Bronchial epithelial cell (primary cell): ENCODE measurements at regions not wholly inside any gene's neighbourhood (a gene's known extent, or its start where the extent isn't known, plus 50 kb on each side); places are given as distances from the start of the nearest gene placed in this dataset.

Experiments used
- DNase-seq: peaks from one replicate; pipeline ENCODE4 v3.0.0-alpha.2; 2010; ENCODE audit warnings: low read depth
- FAIRE-seq: peaks from 2 replicates; lab custom pipeline; 2011; peaks lifted over from hg19 to GRCh38; lab: Jason Lieb, UNC
- H3K27me3 ChIP-seq: 2 replicates; pipeline ENCODE4 v1.5.1; 2011; ENCODE audit warnings: low read length; ENCODE audit not compliant: control insufficient read depth, insufficient read depth
- H3K36me3 ChIP-seq: 2 replicates; pipeline ENCODE4 v1.5.1; 2011; ENCODE audit warnings: low read length; ENCODE audit not compliant: control insufficient read depth, insufficient read depth
- H3K4me3 ChIP-seq: 2 replicates; pipeline ENCODE4 v1.5.1; 2011; ENCODE audit warnings: mild to moderate bottlenecking, low read depth, low read length, control low read depth
- CTCF ChIP-seq: IDR thresholded peaks from 2 replicates; pipeline ENCODE4 v1.5.1; 2011; ENCODE audit warnings: mild to moderate bottlenecking, moderate library complexity, low read length, control low read depth, inconsistent platforms; ENCODE audit not compliant: insufficient read depth, severe bottlenecking

GRCh38 chr7:79790656-79791262, 337.3 kb upstream of the MAGI2 start:
- no peak for FAIRE-seq
- no peak for TF ChIP-seq CTCF
- Histone ChIP-seq H3K27me3 (no peaks in the 10 kb centered on the region), H3K36me3 (no peaks in the 10 kb centered on the region), H3K4me3 (no peak overlapping the region)
- DNase-seq, result peak; percentile 8

GRCh38 chr7:79789584-79790345, 336.3 kb upstream of the MAGI2 start:
- TF ChIP-seq CTCF, result no peak
- Histone ChIP-seq H3K27me3 (no peaks in the 10 kb centered on the region), H3K36me3 (no peaks in the 10 kb centered on the region), H3K4me3 (no peak overlapping the region)
- no peak for FAIRE-seq
- no peak for DNase-seq

- Histone ChIP-seq H3K27me3 (no peaks in the 10 kb centered on the region), H3K4me3 (no peak overlapping the region), H3K36me3 (no peaks in the 10 kb centered on the region)
- no peak for FAIRE-seq
- no peak for DNase-seq
- TF ChIP-seq CTCF, result no peak
Measured at GRCh38 chr7:79787623-79788022, 334.2 kb upstream of the MAGI2 start.

- TF ChIP-seq CTCF, result no peak
- no peak for FAIRE-seq
Measured at GRCh38 chr7:79787096-79787495, 333.6 kb upstream of the MAGI2 start.

GRCh38 chr7:79786187-79786586, 332.7 kb upstream of the MAGI2 start:
- DNase-seq (no peak), FAIRE-seq (no peak)
- Histone ChIP-seq H3K4me3 (no peak overlapping the region), H3K27me3 (no peaks in the 10 kb centered on the region), H3K36me3 (no peaks in the 10 kb centered on the region)
- no peak for TF ChIP-seq CTCF

More at GRCh38 chr7:79787096-79787495, 333.6 kb upstream of the MAGI2 start:
- H3K4me3 ChIP-seq, result no peak overlapping the region
- no peaks in the 10 kb centered on the region for H3K36me3 ChIP-seq
- no peaks in the 10 kb centered on the region for H3K27me3 ChIP-seq
- no peak for DNase-seq
